Osteoblast (primary cell): ENCODE measurements at regions not wholly inside any gene's neighbourhood (a gene's known extent, or its start where the extent isn't known, plus 50 kb on each side); places are given as distances from the start of the nearest gene placed in this dataset.

Experiments used
- DNase-seq: peaks from one replicate; pipeline ENCODE4 v3.0.0; 2011; ENCODE audit warnings: low spot score, mixed read lengths; ENCODE audit not compliant: insufficient read length; ENCODE audit errors: missing footprints
- H2AFZ ChIP-seq: 2 replicates; pipeline ENCODE4 v1.6.0; 2011; ENCODE audit warnings: mild to moderate bottlenecking, low read length
- H3K27ac ChIP-seq: 2 replicates; pipeline ENCODE4 v1.5.1; 2011; ENCODE audit warnings: mild to moderate bottlenecking, low read depth, low read length, moderate library complexity
- H3K27me3 ChIP-seq: 2 replicates; pipeline ENCODE4 v1.6.0; 2012; ENCODE audit warnings: mild to moderate bottlenecking, control low read depth, inconsistent platforms, low read length, moderate library complexity; ENCODE audit not compliant: insufficient read depth
- H3K36me3 ChIP-seq: 2 replicates; pipeline ENCODE4 v1.5.1; 2011; ENCODE audit warnings: mild to moderate bottlenecking, low read length, control low read depth, moderate library complexity; ENCODE audit not compliant: insufficient read depth
- H3K4me1 ChIP-seq: 2 replicates; pipeline ENCODE4 v1.5.1; 2011; ENCODE audit warnings: mild to moderate bottlenecking, low read length, control low read depth, moderate library complexity; ENCODE audit not compliant: insufficient read depth
- H3K4me2 ChIP-seq: 2 replicates; pipeline ENCODE4 v1.6.0; 2011; ENCODE audit warnings: mild to moderate bottlenecking, low read length; ENCODE audit not compliant: insufficient read depth
- H3K4me3 ChIP-seq: fragments of 200-600 bp; sonication (generic); 3 replicates; pipeline ENCODE4 v1.5.1; 2012; ENCODE audit warnings: mild to moderate bottlenecking, low read length, inconsistent platforms; ENCODE audit not compliant: insufficient read depth
- H3K79me2 ChIP-seq: 2 replicates; pipeline ENCODE4 v1.6.0; 2012; ENCODE audit warnings: mild to moderate bottlenecking, low read length, control low read depth, inconsistent platforms; ENCODE audit not compliant: insufficient read depth
- H3K9me3 ChIP-seq: 2 replicates; pipeline ENCODE4 v1.5.1; 2011; ENCODE audit warnings: low read depth, low read length, control low read depth
- H4K20me1 ChIP-seq: 2 replicates; pipeline ENCODE4 v1.6.0; 2012; ENCODE audit warnings: mild to moderate bottlenecking, low read length, control low read depth; ENCODE audit not compliant: insufficient read depth
- TF ChIP-seq, protein P1 (sequence below): IDR thresholded peaks from 2 replicates; pipeline ENCODE4 v1.5.1; 2011; ENCODE audit warnings: mild to moderate bottlenecking, low read depth, low read length, moderate library complexity; ENCODE audit errors: extremely low read depth

- no peaks in the 10 kb centered on the region for H3K9me3 ChIP-seq
These were observed 301.3 kb downstream of the QKI start for GRCh38 chr6:163715846-163716245.

GRCh38 chr6:163714179-163714578, 299.7 kb downstream of the QKI start:
- H3K79me2 ChIP-seq, result no peaks in the 10 kb centered on the region
- no peak overlapping the region for H2AFZ ChIP-seq
- no peaks in the 10 kb centered on the region for H3K27me3 ChIP-seq
- H3K4me1 ChIP-seq, result no peaks in the 10 kb centered on the region
- no peaks in the 10 kb centered on the region for H3K36me3 ChIP-seq
- no peaks in the 10 kb centered on the region for H3K9me3 ChIP-seq
- H4K20me1 ChIP-seq, result no peaks in the 10 kb centered on the region
- no peak overlapping the region for H3K4me3 ChIP-seq
- DNase-seq, result no peak
- H3K4me2 ChIP-seq, result no peak overlapping the region
- TF ChIP-seq, protein P1, sequence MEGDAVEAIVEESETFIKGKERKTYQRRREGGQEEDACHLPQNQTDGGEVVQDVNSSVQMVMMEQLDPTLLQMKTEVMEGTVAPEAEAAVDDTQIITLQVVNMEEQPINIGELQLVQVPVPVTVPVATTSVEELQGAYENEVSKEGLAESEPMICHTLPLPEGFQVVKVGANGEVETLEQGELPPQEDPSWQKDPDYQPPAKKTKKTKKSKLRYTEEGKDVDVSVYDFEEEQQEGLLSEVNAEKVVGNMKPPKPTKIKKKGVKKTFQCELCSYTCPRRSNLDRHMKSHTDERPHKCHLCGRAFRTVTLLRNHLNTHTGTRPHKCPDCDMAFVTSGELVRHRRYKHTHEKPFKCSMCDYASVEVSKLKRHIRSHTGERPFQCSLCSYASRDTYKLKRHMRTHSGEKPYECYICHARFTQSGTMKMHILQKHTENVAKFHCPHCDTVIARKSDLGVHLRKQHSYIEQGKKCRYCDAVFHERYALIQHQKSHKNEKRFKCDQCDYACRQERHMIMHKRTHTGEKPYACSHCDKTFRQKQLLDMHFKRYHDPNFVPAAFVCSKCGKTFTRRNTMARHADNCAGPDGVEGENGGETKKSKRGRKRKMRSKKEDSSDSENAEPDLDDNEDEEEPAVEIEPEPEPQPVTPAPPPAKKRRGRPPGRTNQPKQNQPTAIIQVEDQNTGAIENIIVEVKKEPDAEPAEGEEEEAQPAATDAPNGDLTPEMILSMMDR, result no peak
- H3K27ac ChIP-seq, result no peak overlapping the region

More at GRCh38 chr6:163715846-163716245, 301.3 kb downstream of the QKI start:
- Histone ChIP-seq H3K79me2 (no peaks in the 10 kb centered on the region), H4K20me1 (no peaks in the 10 kb centered on the region), H3K4me2 (no peak overlapping the region), H3K4me3 (no peak overlapping the region), H2AFZ (no peak overlapping the region), H3K27ac (no peak overlapping the region), H3K27me3 (no peaks in the 10 kb centered on the region), H3K4me1 (no peaks in the 10 kb centered on the region), H3K36me3 (no peaks in the 10 kb centered on the region)
- TF ChIP-seq, protein P1, result no peak
- DNase-seq, result no peak

DNA sequence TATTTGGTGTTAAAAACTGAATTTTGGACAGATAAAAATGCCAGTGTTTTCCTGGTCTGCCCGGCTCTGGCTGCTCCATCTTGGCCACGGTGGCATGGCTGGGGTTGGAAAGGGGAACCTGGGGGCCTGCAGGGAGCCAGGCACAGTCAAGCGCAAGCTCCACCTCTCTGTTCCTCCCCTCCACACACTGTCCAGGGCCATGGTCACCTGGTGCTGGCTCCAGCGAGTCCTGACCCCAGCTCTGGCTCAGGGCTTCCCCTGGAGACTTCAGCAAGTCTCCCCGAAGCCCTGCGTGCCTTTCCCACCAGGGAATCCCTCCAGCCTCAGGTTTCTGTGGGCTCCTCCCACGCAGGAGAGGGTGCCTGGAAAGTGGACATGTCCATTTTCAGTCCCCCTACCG, 298.5 kb downstream of the QKI start:
- Histone ChIP-seq H2AFZ (no peak overlapping the region), H3K4me2 (no peak overlapping the region), H3K27me3 (no peaks in the 10 kb centered on the region), H3K79me2 (no peaks in the 10 kb centered on the region), H3K4me1 (no peaks in the 10 kb centered on the region), H4K20me1 (no peaks in the 10 kb centered on the region), H3K4me3 (no peak overlapping the region), H3K27ac (no peak overlapping the region), H3K9me3 (no peaks in the 10 kb centered on the region), H3K36me3 (no peaks in the 10 kb centered on the region)
- TF ChIP-seq, protein P1, result no peak
- no peak for DNase-seq

DNA sequence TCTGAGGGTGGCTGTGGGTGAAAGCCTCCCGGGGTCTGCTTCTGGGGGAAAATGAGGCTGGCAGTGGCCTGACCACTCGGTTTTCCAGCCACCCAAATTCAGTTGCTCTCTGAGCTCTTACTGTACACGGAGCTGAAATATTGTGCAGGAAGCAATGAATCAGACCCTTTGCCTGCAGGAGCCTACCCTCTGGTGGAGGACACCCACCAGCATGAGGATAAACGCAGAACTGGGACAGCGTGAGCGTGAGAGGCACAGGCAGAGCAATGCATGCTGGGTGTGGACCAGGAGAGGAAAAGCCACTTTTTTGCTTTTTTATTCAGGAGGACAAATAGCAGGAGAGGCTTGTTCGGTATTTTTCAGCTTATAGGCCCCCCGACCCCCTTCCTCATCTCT, 298.0 kb downstream of the QKI start:
- Histone ChIP-seq H3K27ac (no peak overlapping the region), H2AFZ (no peak overlapping the region), H3K79me2 (no peaks in the 10 kb centered on the region), H3K27me3 (no peaks in the 10 kb centered on the region), H3K36me3 (no peaks in the 10 kb centered on the region), H4K20me1 (no peaks in the 10 kb centered on the region), H3K4me3 (no peak overlapping the region), H3K4me2 (no peak overlapping the region), H3K9me3 (no peaks in the 10 kb centered on the region), H3K4me1 (no peaks in the 10 kb centered on the region)
- no peak for DNase-seq
- TF ChIP-seq, protein P1, result no peak
